Stomach (tissue), 4 donors: ENCODE measurements at regions not wholly inside any gene's neighbourhood (a gene's known extent, or its start where the extent isn't known, plus 50 kb on each side); places are given as distances from the start of the nearest gene placed in this dataset.

Experiments
- EP300 ChIP-seq: sonication (generic); formaldehyde crosslinking; IDR thresholded peaks from one replicate; pipeline ENCODE4 v1.6.1; 2017; ENCODE audit warnings: antibody characterized with exemption
- POLR2A ChIP-seq, 4 donors: fragments of 450-650 bp; IDR thresholded peaks; one replicate each; pipeline ENCODE4 v1.6.1; 2016; ENCODE audit warnings: antibody characterized with exemption in 4 of 4, control low read depth in 2 of 4, mild to moderate bottlenecking in 1 of 4, moderate library complexity in 1 of 4
- POLR2AphosphoS5 ChIP-seq, 3 donors: sonication (generic); formaldehyde crosslinking; IDR thresholded peaks; one replicate each; pipeline ENCODE4 v1.6.1; 2016; ENCODE audit warnings: antibody characterized with exemption in 3 of 3
- TF ChIP-seq, protein P1 (sequence below), 7 experiments: fragments of 450-650 bp in 4 of 7; fragments of 200-600 bp in 3 of 7; sonication (generic) in 3 of 7; IDR thresholded peaks; one replicate each; pipeline ENCODE4 v1.5.1; 2016 to 2019; ENCODE audit warnings: antibody characterized with exemption in 7 of 7, control low read depth in 2 of 7, mild to moderate bottlenecking in 1 of 7

DNA sequence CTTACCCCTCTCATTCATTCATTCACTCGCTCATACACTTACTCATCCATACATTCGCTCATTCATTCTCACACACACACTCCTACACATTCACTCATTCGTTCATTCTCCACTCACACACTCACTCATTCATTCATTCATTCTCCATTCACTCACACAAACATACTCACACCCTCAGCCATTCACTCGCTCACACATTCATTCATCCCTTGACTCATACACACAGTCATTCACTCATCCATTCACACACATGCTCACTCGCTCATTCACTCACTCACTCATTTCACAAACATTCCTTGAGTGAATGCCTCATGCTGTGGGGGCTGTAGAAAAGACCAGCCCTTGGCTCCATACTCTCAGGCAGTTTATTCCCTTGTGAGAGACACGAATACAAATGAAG, 151.1 kb upstream of the MAMLD1 start:
- TF ChIP-seq, protein P1, sequence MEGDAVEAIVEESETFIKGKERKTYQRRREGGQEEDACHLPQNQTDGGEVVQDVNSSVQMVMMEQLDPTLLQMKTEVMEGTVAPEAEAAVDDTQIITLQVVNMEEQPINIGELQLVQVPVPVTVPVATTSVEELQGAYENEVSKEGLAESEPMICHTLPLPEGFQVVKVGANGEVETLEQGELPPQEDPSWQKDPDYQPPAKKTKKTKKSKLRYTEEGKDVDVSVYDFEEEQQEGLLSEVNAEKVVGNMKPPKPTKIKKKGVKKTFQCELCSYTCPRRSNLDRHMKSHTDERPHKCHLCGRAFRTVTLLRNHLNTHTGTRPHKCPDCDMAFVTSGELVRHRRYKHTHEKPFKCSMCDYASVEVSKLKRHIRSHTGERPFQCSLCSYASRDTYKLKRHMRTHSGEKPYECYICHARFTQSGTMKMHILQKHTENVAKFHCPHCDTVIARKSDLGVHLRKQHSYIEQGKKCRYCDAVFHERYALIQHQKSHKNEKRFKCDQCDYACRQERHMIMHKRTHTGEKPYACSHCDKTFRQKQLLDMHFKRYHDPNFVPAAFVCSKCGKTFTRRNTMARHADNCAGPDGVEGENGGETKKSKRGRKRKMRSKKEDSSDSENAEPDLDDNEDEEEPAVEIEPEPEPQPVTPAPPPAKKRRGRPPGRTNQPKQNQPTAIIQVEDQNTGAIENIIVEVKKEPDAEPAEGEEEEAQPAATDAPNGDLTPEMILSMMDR (IDR thresholded peaks at IDR 0.05): no peak
- TF ChIP-seq POLR2A (IDR thresholded peaks at IDR 0.05): no peak
- TF ChIP-seq POLR2AphosphoS5 (IDR thresholded peaks at IDR 0.05): no peak
- TF ChIP-seq EP300: no peak
